Activated CD4-positive, alpha-beta T cell treated with anti-CD3 and anti-CD28 coated beads, Interleukin-2, amount 10 ng/mL, durations not matched to agents 24 days and 14 days (primary cell): ENCODE measurements at regions not wholly inside any gene's neighbourhood (a gene's known extent, or its start where the extent isn't known, plus 50 kb on each side); places are given as distances from the start of the nearest gene placed in this dataset.
"Not testable (repeated sequence)": the region's sequence is repeated elsewhere in the genome, so short reads cannot be mapped to it uniquely, and the experiment has no call there.

Source experiments
- DNase-seq: peaks from one replicate; pipeline ENCODE4 v3.0.0; 2022
- H3K27ac Mint-ChIP-seq: one replicate; pipeline ENCODE4 v1.8.0; 2022; ENCODE audit warnings: mild to moderate bottlenecking, mixed read lengths
- H3K27me3 Mint-ChIP-seq: one replicate; pipeline ENCODE4 v1.8.0; 2022; ENCODE audit warnings: mixed read lengths
- H3K36me3 Mint-ChIP-seq: one replicate; pipeline ENCODE4 v1.8.0; 2022; ENCODE audit warnings: low read depth, mild to moderate bottlenecking, mixed read lengths
- H3K4me1 Mint-ChIP-seq: one replicate; pipeline ENCODE4 v1.8.0; 2021; ENCODE audit warnings: mixed read lengths
- H3K4me3 Mint-ChIP-seq: one replicate; pipeline ENCODE4 v1.8.0; 2022; ENCODE audit warnings: mild to moderate bottlenecking, moderate library complexity, mixed read lengths
- H3K9me3 Mint-ChIP-seq: one replicate; pipeline ENCODE4 v1.8.0; 2021; ENCODE audit warnings: mixed read lengths
- intact Hi-C: fragments of 100-400 bp; cut with micrococcal nuclease; formaldehyde crosslinking; loops from one replicate; pipeline ENCODE4 v1.15.1; 2023

GRCh38 chr4:112083587-112084347 is 61.5 kb upstream of the FAM241A start:
- intact Hi-C loops = no loop called here
- DNase-seq = no peak
- H3K4me3 Mint-ChIP-seq = no peak overlapping the region
- H3K27me3 Mint-ChIP-seq = peaks cover 20% of the 10 kb centered on the region
- no peaks in the 10 kb centered on the region for H3K9me3 Mint-ChIP-seq
- H3K4me1 Mint-ChIP-seq = peaks cover 5% of the 10 kb centered on the region
- H3K27ac Mint-ChIP-seq = no peak overlapping the region
- no peaks in the 10 kb centered on the region for H3K36me3 Mint-ChIP-seq

GRCh38 chr4:112085156-112086035 is 59.9 kb upstream of the FAM241A start:
- H3K4me3 Mint-ChIP-seq = no peak overlapping the region
- no peaks in the 10 kb centered on the region for H3K9me3 Mint-ChIP-seq
- DNase-seq = no peak
- H3K27me3 Mint-ChIP-seq = peaks cover 9% of the 10 kb centered on the region
- H3K27ac Mint-ChIP-seq = no peak overlapping the region
- H3K36me3 Mint-ChIP-seq = no peaks in the 10 kb centered on the region
- intact Hi-C loops = no loop called here
- peaks cover 5% of the 10 kb centered on the region for H3K4me1 Mint-ChIP-seq

DNA sequence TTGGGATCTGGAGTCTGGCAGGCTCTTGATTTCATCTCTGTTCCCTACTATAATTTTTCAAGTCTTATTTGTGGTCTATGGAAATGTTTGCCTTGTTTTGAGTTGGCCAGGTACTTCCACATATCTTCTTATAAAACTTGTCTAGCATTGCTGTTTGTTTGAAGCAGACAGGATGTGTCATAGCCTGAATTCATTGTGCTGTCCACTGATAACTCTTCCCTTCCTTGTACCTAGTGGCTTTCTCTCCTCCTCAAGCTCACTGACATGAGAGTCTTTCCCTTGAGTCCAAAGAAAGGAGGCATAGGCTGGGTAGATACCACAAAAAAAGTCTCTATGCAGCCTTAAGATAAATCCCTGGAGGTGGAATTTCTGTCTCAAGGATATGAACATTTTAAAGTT is 59.2 kb upstream of the FAM241A start:
- DNase-seq = no peak
- Mint-ChIP-seq H3K27ac (no peak overlapping the region), H3K4me3 (no peak overlapping the region), H3K9me3 (no peaks in the 10 kb centered on the region), H3K27me3 (peaks cover 6% of the 10 kb centered on the region), H3K4me1 (peaks cover 5% of the 10 kb centered on the region), H3K36me3 (no peaks in the 10 kb centered on the region)
- intact Hi-C loops = no loop called here

DNA sequence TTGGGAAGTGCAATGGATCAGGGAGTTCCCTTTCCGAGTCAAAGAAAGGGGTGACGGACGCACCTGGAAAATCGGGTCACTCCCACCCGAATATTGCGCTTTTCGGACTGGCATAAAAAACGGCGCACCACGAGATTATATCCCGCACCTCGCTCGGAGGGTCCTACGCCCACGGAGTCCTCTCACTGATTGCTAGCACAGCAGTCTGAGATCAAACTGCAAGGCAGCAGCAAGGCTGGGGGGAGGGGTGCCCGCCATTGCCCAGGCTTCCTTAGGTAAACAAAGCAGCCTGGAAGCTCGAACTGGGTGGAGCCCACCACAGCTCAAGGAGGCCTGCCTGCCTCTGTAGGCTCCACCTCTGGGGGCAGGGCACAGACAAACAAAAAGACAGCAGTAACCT is 58.6 kb upstream of the FAM241A start:
- H3K9me3 Mint-ChIP-seq, H3K4me3 Mint-ChIP-seq, H3K36me3 Mint-ChIP-seq, DNase-seq, H3K27me3 Mint-ChIP-seq, intact Hi-C loops, H3K4me1 Mint-ChIP-seq, H3K27ac Mint-ChIP-seq: not testable (repeated sequence)

- not testable (repeated sequence) for H3K36me3 Mint-ChIP-seq, H3K4me1 Mint-ChIP-seq
Observed at GRCh38 chr4:112092330-112092729, 52.9 kb upstream of the FAM241A start.

DNA sequence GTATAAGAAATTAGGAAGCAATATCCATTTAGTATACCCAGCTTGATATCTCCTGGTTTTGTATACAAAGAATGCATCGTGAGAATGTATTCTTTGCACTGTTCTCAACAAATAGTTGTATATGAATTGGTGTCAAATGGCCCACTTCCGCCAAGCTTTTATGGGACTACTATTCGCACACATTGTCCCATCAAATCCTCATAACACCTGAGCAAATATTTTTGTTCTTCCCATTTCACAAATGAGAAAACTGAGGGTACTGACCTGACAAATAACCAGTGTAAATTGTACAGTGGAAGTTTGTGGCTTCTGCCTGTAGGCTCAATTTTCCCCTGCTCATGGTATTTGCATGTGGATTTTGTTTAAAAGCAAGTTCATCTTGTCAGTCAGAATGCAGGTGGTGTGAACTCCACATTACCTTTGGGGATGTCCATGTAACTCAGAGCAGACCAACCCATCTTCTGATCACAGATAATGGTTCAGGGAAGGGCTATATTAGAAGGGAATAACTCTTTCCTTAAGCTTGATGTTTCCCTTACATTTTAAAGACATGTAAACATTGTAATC is 51.5 kb upstream of the FAM241A start:
- H3K27ac Mint-ChIP-seq = no peak overlapping the region
- H3K27me3 Mint-ChIP-seq = peaks cover 30% of the 10 kb centered on the region
- DNase-seq = no peak
- H3K4me3 Mint-ChIP-seq = no peak overlapping the region
- H3K4me1 Mint-ChIP-seq = no peaks in the 10 kb centered on the region
- H3K36me3 Mint-ChIP-seq = no peaks in the 10 kb centered on the region
- intact Hi-C loops = no loop called here
- H3K9me3 Mint-ChIP-seq = peaks cover 3% of the 10 kb centered on the region

More at GRCh38 chr4:112092330-112092729, 52.9 kb upstream of the FAM241A start:
- H3K9me3 Mint-ChIP-seq, intact Hi-C loops, H3K27ac Mint-ChIP-seq, DNase-seq, H3K4me3 Mint-ChIP-seq: not testable (repeated sequence)
- peaks cover 25% of the 10 kb centered on the region for H3K27me3 Mint-ChIP-seq

GRCh38 chr4:112094330-112094729 is 50.9 kb upstream of the FAM241A start:
- intact Hi-C loops = no loop called here
- peaks cover 3% of the 10 kb centered on the region for H3K9me3 Mint-ChIP-seq
- H3K27me3 Mint-ChIP-seq = peaks cover 35% of the 10 kb centered on the region
- peaks cover under 1% of the 10 kb centered on the region for H3K4me1 Mint-ChIP-seq
- DNase-seq = no peak
- H3K27ac Mint-ChIP-seq = no peak overlapping the region
- no peak overlapping the region for H3K4me3 Mint-ChIP-seq
- no peaks in the 10 kb centered on the region for H3K36me3 Mint-ChIP-seq
